SU-DHL-6 (cell line): ENCODE measurements at regions not wholly inside any gene's neighbourhood (a gene's known extent, or its start where the extent isn't known, plus 50 kb on each side); places are given as distances from the start of the nearest gene placed in this dataset.

Experiments used
- H2AFZ ChIP-seq: fragments of 200-600 bp; sonication (generic); 2 replicates; pipeline ENCODE4 v1.6.1; 2014; ENCODE audit warnings: low read depth, mild to moderate bottlenecking, moderate library complexity, mixed read lengths, antibody characterized with exemption, low read length; ENCODE audit not compliant: severe bottlenecking
- H3F3A ChIP-seq: fragments of 200-600 bp; shearing (Covaris generic); 2 replicates; pipeline ENCODE4 v1.6.0; 2016; ENCODE audit warnings: antibody characterized with exemption, mild to moderate bottlenecking; ENCODE audit not compliant: insufficient read depth
- H3K27ac ChIP-seq: fragments of 200-600 bp; sonication (generic); 2 replicates; pipeline ENCODE4 v1.5.1; 2016; ENCODE audit warnings: low read depth, mild to moderate bottlenecking, low read length, moderate library complexity, mixed read lengths
- H3K27me3 ChIP-seq: fragments of 200-600 bp; sonication (generic), shearing (Covaris generic); 2 replicates; pipeline ENCODE4 v1.6.0; 2014; ENCODE audit warnings: mild to moderate bottlenecking, low read length
- H3K36me3 ChIP-seq: fragments of 200-600 bp; sonication (generic); 2 replicates; pipeline ENCODE4 v1.6.1; 2014; ENCODE audit warnings: mild to moderate bottlenecking, low read length, mixed read lengths
- H3K4me2 ChIP-seq: fragments of 300-600, 200-600 bp; shearing (Covaris generic), sonication (generic); 2 replicates; pipeline ENCODE4 v1.6.0; 2014; ENCODE audit warnings: low read length, low read depth, mild to moderate bottlenecking; ENCODE audit not compliant: poor library complexity, severe bottlenecking
- H3K4me3 ChIP-seq: fragments of 200-600 bp; sonication (generic); 2 replicates; pipeline ENCODE4 v1.5.1; 2014; ENCODE audit warnings: antibody characterized with exemption, low read length, mild to moderate bottlenecking, mixed read lengths; ENCODE audit not compliant: insufficient read depth, poor library complexity, severe bottlenecking
- H3K79me2 ChIP-seq: fragments of 200-600 bp; sonication (generic); 2 replicates; pipeline ENCODE4 v1.6.1; 2014; ENCODE audit warnings: mild to moderate bottlenecking, low read length, moderate library complexity; ENCODE audit not compliant: insufficient read depth
- H3K9ac ChIP-seq: fragments of 200-600 bp; sonication (generic); 2 replicates; pipeline ENCODE4 v1.7.0; 2014; ENCODE audit warnings: mild to moderate bottlenecking, low read length
- H3K9me2 ChIP-seq: fragments of 200-600 bp; sonication (generic); replicated peaks from 2 replicates; pipeline ENCODE4 v1.6.1; 2014; ENCODE audit warnings: low read length; ENCODE audit not compliant: insufficient read depth
- H3K9me3 ChIP-seq: fragments of 200-600 bp; sonication (generic); 2 replicates; pipeline ENCODE4 v1.6.1; 2014; ENCODE audit warnings: low read length, mixed read lengths; ENCODE audit not compliant: insufficient read depth
- H4K20me1 ChIP-seq: fragments of 200-600 bp; sonication (generic); 2 replicates; pipeline ENCODE4 v1.6.1; 2014; ENCODE audit warnings: low read depth, mild to moderate bottlenecking, antibody characterized with exemption, low read length, moderate library complexity, mixed read lengths
- EZH2phosphoT487 ChIP-seq: fragments of 200-600 bp; sonication (generic), shearing (Covaris generic); conservative IDR thresholded peaks from 2 replicates; pipeline ENCODE4 v1.6.1; 2018; ENCODE audit warnings: mild to moderate bottlenecking, antibody characterized with exemption, low read length, moderate library complexity, mixed read lengths
- TF ChIP-seq, protein P1 (sequence below): fragments of 200-600 bp; sonication (generic); IDR thresholded peaks from one replicate; pipeline ENCODE4 v1.5.1; 2017; ENCODE audit warnings: antibody characterized with exemption, mild to moderate bottlenecking, low read length, moderate library complexity; ENCODE audit not compliant: insufficient read depth, poor library complexity, severe bottlenecking

DNA sequence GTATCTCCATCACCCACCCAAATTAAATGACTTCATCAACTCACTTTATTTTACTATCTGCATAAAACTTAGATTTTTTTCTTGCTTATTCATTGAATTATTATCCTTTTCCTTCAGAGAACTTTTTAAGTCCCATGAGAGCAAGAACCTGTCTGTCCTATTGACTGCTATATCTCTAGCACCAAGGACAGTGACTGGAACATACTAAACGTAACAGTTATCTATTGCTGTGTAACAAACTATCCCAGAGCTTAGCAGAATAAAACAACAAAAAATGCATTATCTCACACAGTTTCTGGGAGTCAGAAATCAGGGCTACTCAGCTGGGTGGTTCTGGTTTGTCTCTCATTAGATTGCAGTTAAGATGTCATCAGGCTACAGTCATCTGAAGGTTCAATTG lies 401.7 kb upstream of the AUTS2 start:
- Histone ChIP-seq H3K9ac (no peak overlapping the region), H3K36me3 (no peaks in the 10 kb centered on the region; the same call in 1 of the 2 replicates), H2AFZ (no peak overlapping the region), H4K20me1 (no peaks in the 10 kb centered on the region), H3K4me2 (no peak overlapping the region), H3K79me2 (no peaks in the 10 kb centered on the region), H3F3A (no peaks in the 10 kb centered on the region), H3K27me3 (no peaks in the 10 kb centered on the region), H3K9me2 (no peaks in the 10 kb centered on the region), H3K9me3 (peaks cover 12% of the 10 kb centered on the region; the same call in 1 of the 2 replicates), H3K27ac (no peak overlapping the region), H3K4me3 (no peak overlapping the region)
- no peak for TF ChIP-seq EZH2phosphoT487
- TF ChIP-seq, protein P1, sequence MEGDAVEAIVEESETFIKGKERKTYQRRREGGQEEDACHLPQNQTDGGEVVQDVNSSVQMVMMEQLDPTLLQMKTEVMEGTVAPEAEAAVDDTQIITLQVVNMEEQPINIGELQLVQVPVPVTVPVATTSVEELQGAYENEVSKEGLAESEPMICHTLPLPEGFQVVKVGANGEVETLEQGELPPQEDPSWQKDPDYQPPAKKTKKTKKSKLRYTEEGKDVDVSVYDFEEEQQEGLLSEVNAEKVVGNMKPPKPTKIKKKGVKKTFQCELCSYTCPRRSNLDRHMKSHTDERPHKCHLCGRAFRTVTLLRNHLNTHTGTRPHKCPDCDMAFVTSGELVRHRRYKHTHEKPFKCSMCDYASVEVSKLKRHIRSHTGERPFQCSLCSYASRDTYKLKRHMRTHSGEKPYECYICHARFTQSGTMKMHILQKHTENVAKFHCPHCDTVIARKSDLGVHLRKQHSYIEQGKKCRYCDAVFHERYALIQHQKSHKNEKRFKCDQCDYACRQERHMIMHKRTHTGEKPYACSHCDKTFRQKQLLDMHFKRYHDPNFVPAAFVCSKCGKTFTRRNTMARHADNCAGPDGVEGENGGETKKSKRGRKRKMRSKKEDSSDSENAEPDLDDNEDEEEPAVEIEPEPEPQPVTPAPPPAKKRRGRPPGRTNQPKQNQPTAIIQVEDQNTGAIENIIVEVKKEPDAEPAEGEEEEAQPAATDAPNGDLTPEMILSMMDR: no peak

DNA sequence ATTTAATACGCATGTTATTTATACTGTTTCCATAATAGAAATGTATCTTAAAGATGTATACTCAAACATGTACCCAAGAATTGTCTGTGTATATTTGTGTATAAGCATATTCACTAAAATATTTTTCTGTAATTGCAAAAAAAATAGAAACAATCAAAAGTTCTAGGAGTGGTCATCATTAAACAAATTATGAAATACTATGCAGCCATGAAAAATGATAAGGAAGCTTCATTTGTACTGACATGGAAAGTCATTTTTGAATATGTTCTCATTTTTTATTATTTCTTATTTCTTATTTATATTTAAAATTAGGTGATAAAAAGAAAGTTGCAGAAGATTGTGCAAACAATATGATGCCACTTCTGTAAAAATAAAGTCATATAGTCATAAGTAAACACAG lies 400.0 kb upstream of the AUTS2 start:
- H2AFZ ChIP-seq: no peak overlapping the region
- H3K79me2 ChIP-seq: no peaks in the 10 kb centered on the region
- H3K9me2 ChIP-seq: no peaks in the 10 kb centered on the region
- H3K9me3 ChIP-seq: peaks cover 12% of the 10 kb centered on the region; the same call in 1 of the 2 replicates
- no peak overlapping the region for H3K4me2 ChIP-seq
- no peak for TF ChIP-seq EZH2phosphoT487
- TF ChIP-seq, protein P1: no peak
- H3K36me3 ChIP-seq: no peaks in the 10 kb centered on the region; the same call in 1 of the 2 replicates
- H3K27ac ChIP-seq: no peak overlapping the region
- no peaks in the 10 kb centered on the region for H3F3A ChIP-seq
- no peaks in the 10 kb centered on the region for H3K27me3 ChIP-seq
- no peak overlapping the region for H3K4me3 ChIP-seq
- no peak overlapping the region for H3K9ac ChIP-seq
- no peaks in the 10 kb centered on the region for H4K20me1 ChIP-seq

DNA sequence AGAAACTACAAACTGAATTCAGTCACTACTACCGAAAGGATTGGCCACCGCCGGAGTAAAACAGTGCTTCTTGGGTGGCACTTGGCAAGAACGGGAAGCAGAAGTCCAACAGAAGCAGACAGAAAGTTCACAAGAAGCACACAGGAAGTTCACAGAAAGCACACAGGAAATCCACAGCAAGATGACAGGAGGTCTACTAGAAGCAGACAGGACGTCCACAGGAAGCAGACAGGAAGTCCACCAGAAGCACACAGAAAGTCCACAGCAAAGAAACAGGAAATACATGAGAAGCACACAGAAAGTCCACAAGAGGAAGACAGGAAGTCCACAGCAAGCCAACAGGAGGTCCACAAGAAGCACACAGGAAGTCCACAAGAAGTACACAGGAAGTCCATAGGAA lies 399.2 kb upstream of the AUTS2 start:
- Histone ChIP-seq H3K27me3 (no peaks in the 10 kb centered on the region), H3F3A (no peaks in the 10 kb centered on the region), H3K9me2 (no peaks in the 10 kb centered on the region), H3K79me2 (no peaks in the 10 kb centered on the region), H3K4me3 (peak overlapping the region; percentile 8), H2AFZ (peak overlapping the region; percentile 89), H3K9me3 (peaks cover 12% of the 10 kb centered on the region; the same call in 1 of the 2 replicates), H3K4me2 (no peak overlapping the region), H3K36me3 (no peaks in the 10 kb centered on the region; the same call in 1 of the 2 replicates), H3K27ac (peak overlapping the region; percentile 4; the same call in 1 of the 2 replicates), H4K20me1 (no peaks in the 10 kb centered on the region), H3K9ac (no peak overlapping the region)
- no peak for TF ChIP-seq EZH2phosphoT487
- TF ChIP-seq, protein P1: no peak
